OCI-LY7 (cell line): ENCODE measurements at regions not wholly inside any gene's neighbourhood (a gene's known extent, or its start where the extent isn't known, plus 50 kb on each side); places are given as distances from the start of the nearest gene placed in this dataset.

Experiments used
- CTCF ChIP-seq: fragments of 200-600 bp; sonication (generic); conservative IDR thresholded peaks from 2 replicates; pipeline ENCODE4 v1.5.1; 2014; ENCODE audit warnings: mild to moderate bottlenecking, antibody characterized with exemption, low read length, moderate library complexity, mixed read lengths
- EZH2phosphoT487 ChIP-seq: fragments of 200-600 bp; sonication (generic); IDR thresholded peaks from 2 replicates; pipeline ENCODE4 v1.6.1; 2018; ENCODE audit warnings: low read depth, borderline replicate concordance, mild to moderate bottlenecking, mixed run types, antibody characterized with exemption, low read length, moderate library complexity, mixed read lengths

- TF ChIP-seq CTCF (no peak), EZH2phosphoT487 (no peak)
Measured at GRCh38 chrX:39203427-39203826, 402.2 kb downstream of the MID1IP1 start.
